Mesodermal cell (in vitro differentiated cells): ENCODE measurements at regions not wholly inside any gene's neighbourhood (a gene's known extent, or its start where the extent isn't known, plus 50 kb on each side); places are given as distances from the start of the nearest gene placed in this dataset.

Source experiments
- H3K27ac ChIP-seq: 2 replicates; pipeline ENCODE4 v1.7.0; 2013; ENCODE audit warnings: mild to moderate bottlenecking, low read depth, low read length, moderate library complexity; ENCODE audit not compliant: severe bottlenecking
- H3K36me3 ChIP-seq: 2 replicates; pipeline ENCODE4 v1.7.1; 2013; ENCODE audit warnings: mild to moderate bottlenecking, low read length, moderate library complexity; ENCODE audit not compliant: control insufficient read depth, insufficient read depth
- H3K4me1 ChIP-seq: one replicate; pipeline ENCODE4 v1.7.1; 2013; ENCODE audit warnings: mild to moderate bottlenecking, low read length; ENCODE audit not compliant: insufficient read depth, control insufficient read depth, poor library complexity, severe bottlenecking
- H3K4me3 ChIP-seq: 2 replicates; pipeline ENCODE4 v1.7.0; 2013; ENCODE audit warnings: low read length, control low read depth, mild to moderate bottlenecking; ENCODE audit not compliant: insufficient read depth, poor library complexity, severe bottlenecking; ENCODE audit errors: extremely low read depth
- H3K9me3 ChIP-seq: 2 replicates; pipeline ENCODE4 v1.7.1; 2013; ENCODE audit warnings: mild to moderate bottlenecking, low read length, moderate library complexity; ENCODE audit not compliant: control insufficient read depth
- WGBS, 2 experiments: methylation state at CpG; one replicate each; pipeline ENCODE4 v1.1.5; 2013; ENCODE audit warnings: missing lambda C conversion rate in 2 of 2; ENCODE audit not compliant: insufficient coverage in 2 of 2; 5-methylcytosine and 5-hydroxymethylcytosine counted together

- no peaks in the 10 kb centered on the region for H3K9me3 ChIP-seq
- H3K4me1 ChIP-seq: no peaks in the 10 kb centered on the region
- WGBS, 2 experiments: 78 to 94% methylated on average over 1 to 2 of the region's 2 CpGs
- H3K27ac ChIP-seq: no peak overlapping the region
- no peak overlapping the region for H3K4me3 ChIP-seq
- H3K36me3 ChIP-seq: peaks cover 9% of the 10 kb centered on the region
Measured at GRCh38 chr2:167322795-167323194, 434.5 kb downstream of the XIRP2 start.

GRCh38 chr2:167318581-167318980 lies 430.3 kb downstream of the XIRP2 start:
- Histone ChIP-seq H3K4me1 (no peaks in the 10 kb centered on the region), H3K27ac (no peak overlapping the region), H3K9me3 (no peaks in the 10 kb centered on the region), H3K36me3 (peaks cover 9% of the 10 kb centered on the region), H3K4me3 (no peak overlapping the region)
- 88% methylated on average over 1 of the region's 2 CpGs; no CpG with 5 or more reads in 1 of the 2 experiments for WGBS, 2 experiments

- Histone ChIP-seq H3K27ac (peak overlapping the region; percentile 30), H3K36me3 (no peaks in the 10 kb centered on the region), H3K4me1 (peaks cover 5% of the 10 kb centered on the region)
Measured at GRCh38 chr2:167310442-167310841, 422.2 kb downstream of the XIRP2 start.

More at GRCh38 chr2:167310442-167310841, 422.2 kb downstream of the XIRP2 start:
- H3K4me3 ChIP-seq: no peak overlapping the region
- 45% methylated on average over 1 of the region's 1 CpG; no CpG with 5 or more reads in 1 of the 2 experiments for WGBS, 2 experiments
- no peaks in the 10 kb centered on the region for H3K9me3 ChIP-seq
